ENCODE measurements at regions not wholly inside any gene's neighbourhood (a gene's known extent, or its start where the extent isn't known, plus 50 kb on each side); places are given as distances from the start of the nearest gene placed in this dataset.
A peak's percentile ranks its signal among the peaks of the same experiment; 100 is the strongest.
"Not testable (repeated sequence)": the region's sequence is repeated elsewhere in the genome, so short reads cannot be mapped to it uniquely, and the experiment has no call there.

DNA sequence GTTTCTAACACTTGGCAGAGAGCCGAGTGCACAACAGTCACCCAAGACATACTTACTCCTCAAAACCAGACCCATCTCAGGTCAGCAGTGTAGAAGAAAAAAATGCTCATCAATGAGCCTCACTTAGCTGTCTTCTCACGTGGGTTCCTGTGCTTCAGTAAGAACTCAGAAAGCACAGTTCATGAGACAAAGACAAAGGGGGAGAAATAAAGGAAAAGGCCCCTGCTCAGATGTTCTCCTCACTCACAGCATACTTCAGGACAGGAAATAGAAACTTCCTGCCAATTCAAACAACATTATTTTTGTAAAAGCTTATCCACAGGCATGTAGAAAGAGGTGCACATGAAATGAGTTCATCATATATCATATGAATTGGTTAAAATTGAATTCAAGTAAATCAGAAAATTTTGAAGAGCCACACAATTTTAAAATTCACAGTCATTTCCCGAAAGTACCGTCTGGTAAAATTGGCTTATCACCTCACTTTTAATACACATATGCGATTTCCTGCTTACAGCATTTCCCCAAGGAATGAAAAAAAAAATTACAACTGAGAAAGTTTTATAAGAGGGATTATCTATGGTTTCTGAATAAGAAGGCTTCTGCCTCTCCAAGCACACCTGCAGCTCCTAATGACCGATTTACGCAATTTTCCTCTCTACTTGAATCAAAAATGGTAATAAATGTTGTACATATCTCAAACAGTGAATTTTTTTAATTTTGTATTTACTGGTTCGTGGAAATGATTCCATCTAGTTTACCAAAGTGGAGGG lies 328.3 kb downstream of the TMEM167A start:
- no peak for DNase-seq

DNA sequence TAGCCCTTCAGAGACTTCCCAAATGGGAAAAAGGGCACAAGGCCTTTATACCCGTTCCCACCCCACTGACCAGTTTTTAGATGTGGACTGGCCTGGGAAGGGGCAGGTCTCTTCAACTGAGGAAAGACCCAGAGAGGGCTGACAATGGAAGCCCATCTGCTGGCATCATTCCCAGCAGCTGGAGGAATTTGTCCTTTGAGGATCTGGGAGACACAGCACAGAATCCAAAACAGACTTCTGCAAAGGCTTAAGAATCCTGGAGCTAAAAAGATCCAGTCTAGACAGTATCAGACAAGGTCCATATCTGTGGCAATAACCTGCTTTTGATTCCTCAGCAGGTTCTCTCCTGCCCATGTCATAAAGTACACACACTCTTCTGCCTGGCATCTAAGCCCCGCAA lies 329.2 kb downstream of the TMEM167A start:
- DNase-seq, result no peak

DNA sequence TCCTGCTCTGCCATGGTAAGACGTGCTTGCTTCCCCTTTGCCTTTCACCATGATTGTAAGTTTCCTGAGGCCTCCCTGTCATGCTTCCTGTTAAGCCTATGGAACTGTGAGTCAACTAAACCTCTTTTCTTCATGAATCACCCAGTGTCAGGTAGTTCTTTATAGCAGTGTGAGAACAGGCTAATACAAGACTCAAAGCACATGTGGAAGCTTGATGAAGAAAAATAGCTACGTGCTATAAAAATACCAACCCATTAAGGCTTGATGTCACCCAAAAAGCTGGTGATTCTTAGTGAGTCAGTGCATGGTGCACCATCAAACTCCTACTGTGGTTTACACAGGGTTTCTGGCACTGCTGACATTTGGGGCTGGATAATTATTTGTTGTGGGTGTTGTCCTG lies 332.2 kb downstream of the TMEM167A start:
- no peak for DNase-seq

DNA sequence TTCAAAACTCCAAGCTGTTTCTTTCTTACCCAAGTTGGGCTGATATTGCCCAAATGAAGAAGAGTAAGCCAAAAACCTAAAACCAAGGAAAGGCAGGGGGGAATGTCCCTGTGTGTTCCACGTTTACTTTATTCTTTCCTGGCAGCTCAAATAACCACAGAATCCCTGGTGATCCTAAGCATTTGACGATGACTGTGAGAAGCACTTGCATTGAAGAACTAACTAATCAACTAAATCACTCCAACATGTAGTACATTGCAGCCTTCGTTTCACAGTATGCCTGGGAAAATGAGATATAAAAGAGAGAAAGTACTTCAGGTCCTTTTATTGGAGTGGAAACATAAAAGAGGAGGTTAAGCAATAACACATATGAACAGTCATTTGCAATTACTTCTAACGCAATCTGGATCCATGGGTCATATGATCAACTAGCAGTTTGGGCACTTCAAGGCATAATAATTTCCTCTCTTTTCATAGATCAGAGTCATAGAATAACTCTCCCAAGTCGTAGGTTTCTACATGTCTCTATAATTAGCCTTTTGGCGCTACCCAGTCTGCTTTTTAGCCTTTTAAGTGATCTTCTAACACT lies 338.4 kb downstream of the TMEM167A start:
- DNase-seq, result no peak

DNA sequence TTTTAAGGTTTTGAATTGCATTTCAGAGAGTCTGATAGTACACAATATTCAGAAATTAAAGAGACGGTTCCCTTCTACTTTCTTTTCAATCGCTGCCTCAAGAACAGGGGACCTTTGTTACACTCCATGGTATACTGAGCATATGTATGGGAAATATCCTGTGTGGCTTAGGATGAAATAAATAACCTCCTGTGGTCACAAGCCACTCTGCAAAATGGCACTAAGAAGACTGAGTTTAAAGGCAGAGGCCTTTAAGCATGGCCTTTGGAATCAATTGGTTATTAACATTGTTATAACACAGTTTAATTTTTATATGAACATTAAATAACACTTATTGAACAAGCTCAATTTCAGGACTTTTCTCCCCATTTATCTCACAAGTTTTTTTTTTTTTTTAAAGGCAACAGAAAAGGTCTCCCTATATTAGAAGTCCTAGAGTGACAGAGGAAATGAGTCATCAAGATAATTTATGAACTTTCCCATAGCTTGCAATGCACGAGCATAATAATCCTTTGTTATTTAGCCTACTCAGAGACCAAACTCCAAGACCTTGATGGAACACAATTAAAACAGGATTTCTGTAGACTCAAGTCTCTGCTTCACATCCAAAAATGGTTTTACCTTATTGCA lies 341.9 kb downstream of the TMEM167A start:
- DNase-seq, result no peak

DNA sequence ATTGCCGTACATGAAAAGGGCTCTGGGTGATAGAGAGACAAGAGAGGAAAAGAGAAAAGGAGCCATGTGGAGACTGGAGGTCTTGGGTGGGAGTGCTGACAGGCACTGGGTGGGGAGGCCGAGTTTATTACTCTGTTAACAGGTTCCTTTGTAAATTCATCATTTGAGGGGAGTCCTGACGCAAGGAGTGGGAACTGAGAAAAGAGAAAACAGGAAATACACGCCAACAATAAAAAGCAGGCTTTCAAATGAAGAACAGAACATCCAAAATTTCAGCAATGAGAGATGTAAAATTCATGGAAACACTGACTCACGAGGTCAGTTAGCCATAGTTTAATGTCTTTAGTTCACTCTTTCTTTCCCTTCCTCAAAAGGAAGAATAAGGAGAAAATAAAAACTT lies 342.8 kb downstream of the TMEM167A start:
- peak; percentile 8 for DNase-seq

DNA sequence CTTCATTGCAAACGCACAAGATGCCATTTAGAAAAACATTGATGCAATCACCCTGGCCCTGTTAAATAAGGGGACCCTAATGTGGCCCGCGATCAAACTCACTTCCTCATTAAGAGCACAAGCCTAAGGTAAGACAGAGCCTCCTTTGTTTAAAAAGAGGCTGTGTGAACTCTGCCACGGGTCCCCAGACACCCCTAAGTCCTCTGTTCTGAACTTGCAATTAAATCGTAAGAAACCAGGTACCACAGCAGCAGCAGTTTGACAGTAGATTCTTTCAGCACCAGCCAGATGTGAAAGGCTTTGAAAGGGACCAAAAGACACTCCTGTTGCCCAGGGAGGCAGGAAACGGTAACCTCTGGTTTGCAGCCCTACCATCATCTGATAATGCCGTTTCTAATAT lies 346.3 kb downstream of the TMEM167A start:
- no peak for DNase-seq

DNA sequence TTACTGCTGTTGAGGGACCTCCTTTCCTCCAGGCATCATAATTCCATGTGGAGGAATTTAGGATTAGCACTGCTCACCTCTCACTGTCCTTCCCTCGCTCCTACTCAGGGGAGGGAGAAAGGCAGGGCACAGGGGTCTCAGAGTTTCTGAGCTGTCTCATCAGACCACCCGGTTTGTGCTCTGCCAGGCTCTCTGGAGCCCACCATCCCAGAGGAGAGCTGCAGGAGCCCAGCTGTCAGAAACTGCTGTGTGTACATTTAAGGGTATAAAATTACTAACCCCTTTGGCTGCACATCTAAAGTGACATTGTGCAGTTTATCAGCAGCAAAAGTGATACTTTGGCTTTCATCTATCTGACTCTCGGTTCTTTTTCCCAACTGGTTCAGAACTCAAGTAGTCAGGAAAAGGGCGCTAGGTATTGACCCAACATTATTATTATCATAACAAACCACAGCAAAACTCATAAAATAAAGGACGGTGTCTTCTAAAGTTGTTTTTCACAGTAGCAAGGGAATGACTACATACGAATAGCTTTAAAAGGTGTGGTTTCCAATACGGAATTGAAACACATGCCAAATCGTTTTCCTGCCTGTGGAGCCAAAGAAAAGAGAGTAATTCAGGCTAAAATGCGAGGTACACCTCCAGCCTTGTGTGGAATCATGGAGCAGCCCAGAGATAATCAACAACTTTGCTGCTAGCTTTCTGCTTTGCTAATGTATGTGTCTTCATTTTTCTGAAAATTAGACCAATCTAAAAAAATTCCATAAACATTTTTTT lies 348.1 kb downstream of the TMEM167A start:
- DNase-seq, result no peak

DNA sequence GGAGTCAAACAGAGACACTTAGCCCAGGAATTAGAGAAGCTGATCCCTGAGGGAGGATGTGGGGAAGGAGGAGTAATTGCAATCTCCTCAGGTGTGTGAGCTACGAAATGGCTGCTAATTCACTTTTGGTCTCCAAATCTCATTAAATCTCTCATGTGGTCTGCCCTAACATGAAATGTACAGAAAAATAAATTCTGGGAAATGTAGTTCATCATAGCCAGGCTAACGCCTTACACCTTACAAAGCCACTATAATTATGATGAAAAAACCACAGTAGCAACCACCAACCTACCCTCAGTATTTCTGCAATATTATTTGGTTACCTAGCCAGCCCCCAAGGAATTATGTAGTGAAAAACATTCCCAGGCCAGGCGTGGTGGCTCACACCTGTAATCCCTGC lies 354.0 kb downstream of the TMEM167A start:
- no peak for DNase-seq

DNA sequence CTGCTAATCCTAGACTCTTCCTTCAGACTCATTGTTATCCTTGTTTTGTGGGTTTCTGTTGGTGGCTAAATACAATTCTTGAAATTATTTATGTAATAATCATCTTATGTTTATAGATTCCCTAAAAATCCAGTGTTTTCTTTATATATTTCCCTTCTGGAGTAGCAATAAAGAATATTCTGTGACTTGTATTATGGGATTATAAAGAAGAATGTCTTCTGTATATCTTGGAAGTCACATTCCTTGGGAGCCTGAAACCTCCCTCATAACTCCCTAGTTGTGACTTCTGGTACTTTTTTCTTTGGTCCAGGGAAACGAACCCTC lies 356.1 kb downstream of the TMEM167A start:
- DNase-seq, result no peak

DNA sequence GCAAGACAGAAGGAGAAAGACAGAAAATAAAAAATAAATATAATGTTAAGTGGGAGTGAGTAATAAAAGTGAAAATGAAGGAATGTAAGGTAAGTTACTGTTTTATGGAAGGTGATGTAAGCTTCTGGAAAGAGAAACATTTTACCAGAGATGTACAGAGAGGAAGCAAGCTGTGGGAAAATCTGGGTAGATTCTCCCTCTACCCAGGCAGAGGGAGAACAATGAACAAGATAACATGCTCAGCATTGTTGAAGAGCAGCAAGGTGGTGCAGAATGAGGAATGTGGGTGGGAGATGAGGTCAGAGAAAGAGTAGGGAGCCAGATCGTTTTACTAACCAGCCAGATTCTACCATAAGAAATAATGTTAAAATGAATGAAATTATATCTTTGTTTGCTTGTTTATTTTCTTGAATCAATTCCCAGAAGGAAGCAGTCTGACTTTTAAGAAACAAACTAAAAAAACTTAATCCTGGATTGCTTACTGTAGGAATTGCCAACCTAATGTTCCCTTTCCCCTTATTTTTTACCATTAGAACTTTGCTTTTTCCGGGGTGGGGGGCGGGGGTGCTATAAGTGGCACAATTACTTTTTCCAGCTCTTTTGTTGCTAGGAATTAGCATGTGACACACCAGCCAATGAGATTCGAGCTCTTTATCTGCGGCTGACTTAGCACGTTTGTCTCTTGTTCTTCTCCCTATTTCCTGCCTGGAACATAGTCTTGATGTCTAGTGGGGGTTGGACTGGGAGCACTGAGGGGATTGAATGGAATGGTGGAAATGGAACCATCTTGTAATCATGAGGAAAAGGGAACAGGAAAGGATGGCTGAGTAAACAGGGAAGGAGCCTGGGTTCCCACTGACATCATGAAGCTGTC lies 356.7 kb downstream of the TMEM167A start:
- peak; percentile 5 for DNase-seq

DNA sequence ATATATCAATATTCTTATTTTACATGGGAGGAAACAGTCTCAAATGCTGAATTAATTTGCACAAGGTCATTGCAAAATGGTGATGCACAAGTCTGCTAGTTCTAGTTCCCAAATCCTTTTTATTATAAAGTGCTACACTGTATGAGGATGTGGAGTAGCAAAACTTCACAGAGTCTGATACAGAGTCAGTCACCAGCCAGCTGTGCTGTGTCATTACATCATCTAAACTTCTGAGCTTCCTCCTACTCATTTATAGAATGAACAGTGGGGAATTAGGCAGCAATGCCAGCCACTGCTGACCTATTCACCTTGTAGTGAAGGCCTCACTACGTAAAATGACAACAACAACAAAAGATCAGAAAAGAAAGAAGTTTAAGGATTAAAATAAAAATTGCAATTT lies 357.8 kb downstream of the TMEM167A start:
- peak; percentile 76 for DNase-seq

DNA sequence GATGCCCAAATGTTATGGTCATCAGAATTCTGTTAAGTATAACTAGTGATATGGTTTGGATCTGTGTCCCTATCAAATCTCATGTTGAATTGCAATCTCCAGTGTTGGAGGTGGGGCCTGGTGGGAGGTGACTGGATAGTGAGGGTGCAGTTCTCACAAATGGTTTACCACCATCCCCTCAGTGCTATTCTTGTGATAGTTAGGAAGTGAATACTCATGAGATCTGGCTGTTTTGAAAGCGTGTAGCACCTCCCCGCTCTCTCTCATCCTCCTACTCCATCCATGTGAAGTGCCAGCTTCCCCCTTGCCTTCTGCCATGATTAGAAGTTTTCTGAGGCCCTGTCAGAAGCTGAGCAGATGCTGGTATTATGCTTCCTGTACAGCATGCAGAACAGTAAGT lies 359.5 kb downstream of the TMEM167A start:
- no peak for DNase-seq

DNA sequence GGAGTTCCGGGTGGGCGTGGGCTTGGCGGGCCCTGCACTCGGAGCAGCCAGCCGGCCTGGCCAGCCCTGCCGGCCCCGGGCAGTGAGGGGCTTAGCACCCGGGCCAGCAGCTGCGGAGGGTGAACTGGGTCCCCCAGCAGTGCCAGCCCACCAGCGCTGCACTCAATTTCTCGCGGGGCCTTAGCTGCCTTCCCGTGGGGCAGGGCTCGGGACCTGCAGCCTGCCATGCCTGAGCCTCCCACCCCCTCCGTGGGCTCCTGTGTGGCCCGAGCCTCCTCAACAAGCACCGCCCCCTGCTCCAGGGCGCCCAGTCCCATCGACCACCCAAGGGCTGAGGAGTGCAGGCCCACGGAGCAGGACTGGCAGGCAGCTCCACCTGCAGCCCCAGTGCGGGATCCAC lies 362.5 kb downstream of the TMEM167A start:
- not testable (repeated sequence) for DNase-seq

DNA sequence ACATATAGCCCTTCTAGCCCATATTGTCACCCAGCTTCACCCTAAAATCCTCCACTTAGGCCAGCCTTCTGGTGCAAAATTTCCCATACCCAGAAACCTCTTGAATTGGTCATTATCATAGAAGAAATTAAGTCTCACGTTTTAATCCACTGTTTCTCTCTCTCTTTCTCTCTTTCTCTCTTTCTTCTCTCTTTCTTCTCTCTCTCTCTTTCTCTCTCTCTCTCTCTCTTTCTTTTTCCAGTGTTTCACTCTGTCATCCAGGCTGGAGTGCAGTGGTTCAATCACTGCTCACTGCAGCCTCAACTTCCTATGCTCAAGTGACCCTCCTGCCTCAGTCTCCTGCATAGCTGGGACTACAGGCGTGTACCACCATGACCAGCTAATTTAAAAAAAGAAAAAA lies 363.4 kb downstream of the TMEM167A start:
- no peak for DNase-seq

DNA sequence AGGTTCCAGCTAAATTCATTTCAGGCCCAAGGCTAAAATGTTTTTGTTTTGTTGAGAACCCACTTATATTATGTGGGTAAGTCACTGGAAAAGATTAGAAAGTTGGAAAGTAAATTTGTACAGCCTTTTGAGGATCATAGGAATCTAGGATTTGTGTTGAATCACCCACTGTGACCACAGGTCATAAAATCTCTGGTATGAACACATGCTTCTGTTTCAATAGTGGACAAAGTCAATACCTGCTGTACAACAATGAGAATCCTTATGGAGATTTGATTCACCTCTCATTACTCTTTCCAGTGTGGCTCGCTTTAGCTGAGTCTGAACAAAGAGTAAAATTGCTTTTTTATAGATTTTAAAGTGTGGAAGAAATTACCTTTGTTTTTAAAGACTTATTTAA lies 369.5 kb downstream of the TMEM167A start:
- DNase-seq, result no peak

DNA sequence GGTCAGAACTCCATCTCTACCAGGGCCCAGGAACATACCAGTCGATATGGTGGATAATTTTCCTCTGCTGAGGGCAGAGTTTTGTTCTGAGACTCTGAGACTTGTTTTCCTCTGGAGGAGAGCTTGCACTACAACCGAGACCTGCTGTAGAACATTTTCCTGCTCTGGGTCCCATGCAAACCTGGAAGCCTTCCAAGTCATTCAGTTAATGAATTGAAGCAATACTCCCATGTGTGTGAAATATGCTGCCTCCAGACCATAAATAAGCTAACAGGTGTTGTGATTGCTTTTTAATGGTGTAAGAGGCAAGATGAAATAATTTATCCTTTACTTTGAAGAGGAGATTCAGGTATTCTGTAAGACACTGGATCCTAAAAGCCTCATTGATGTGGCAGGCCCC lies 372.8 kb downstream of the TMEM167A start:
- DNase-seq, result no peak

DNA sequence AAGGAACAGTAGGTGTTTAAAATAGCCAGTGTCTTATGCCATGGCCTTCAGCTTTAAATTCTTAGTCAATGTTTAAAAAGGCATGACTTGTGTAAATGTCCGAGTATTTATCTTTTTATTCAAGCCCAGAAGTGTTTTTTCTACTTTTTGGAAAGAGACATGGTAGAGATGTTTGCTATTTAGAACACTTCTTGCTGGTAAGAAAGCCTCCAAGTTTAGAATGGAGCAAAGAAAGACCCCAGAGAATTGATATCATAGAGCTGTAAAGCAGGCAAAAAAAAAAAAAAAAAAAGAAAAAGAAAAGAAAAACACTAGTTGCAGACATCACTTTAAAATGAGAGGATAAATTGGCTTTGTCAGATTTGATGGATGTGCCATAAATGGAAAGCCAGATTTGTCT lies 375.1 kb downstream of the TMEM167A start:
- DNase-seq, result no peak

DNA sequence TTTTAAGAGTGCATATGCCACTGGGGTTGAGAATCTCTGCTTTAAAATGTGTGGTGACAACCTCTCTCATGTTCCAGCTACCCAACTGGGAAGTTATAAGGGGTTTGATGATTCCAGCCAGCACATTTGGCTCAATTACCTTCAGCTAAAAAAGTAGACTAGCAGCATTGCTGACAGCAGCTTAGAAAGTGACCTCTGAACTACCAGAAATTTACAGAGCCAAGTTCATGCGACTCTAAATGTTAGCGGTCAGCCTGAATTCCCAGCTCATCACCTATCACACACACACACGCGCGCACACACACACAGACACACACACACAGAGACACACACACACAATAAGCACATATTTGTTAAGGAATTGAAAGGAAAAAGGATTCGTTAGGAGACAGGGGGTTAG lies 377.5 kb downstream of the TMEM167A start:
- no peak for DNase-seq

DNA sequence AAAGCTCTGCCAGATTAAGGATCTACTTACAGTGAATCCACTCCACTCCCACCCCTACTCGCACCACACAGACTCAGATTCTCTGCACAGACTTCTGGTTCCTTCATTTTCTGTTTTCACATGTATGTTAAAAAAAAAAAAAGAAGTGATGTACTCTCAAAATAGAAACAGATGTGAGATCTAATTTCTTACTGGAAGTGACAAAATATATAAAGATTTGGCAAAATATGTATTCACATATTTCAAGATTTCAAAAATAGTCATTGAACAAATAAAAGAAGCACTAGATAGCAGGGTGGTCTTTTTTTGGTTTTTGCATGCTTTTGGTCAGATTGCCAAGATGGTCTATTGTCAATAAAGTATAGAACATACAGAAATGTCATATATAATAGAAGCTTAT lies 379.2 kb downstream of the TMEM167A start:
- DNase-seq, result no peak

DNA sequence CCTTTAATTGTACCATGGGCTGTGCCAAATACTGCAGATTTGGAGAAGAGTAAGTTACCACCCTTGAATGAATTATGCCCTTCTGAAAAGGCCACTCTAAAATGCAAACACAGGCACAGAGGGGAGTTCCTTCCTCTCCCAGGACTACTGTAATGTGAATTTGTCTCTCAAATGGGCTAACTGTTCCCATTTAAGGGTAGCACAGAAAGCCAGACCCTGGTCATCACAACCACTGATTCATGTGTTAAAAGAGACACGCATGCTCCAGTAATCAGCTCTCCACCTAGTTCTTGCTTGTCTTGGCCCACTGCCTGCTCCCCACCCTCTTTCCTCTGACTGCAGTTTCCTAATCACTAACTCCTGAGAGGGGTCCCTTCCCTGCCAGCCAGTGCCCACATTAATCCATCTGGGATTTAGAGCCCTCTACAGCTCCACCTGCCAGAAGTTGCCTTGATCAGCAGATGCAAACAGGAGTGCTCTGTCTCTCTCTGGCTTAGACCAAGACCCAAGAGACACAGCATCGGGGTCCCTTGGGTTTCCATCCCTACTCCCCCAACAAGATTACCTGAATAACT lies 382.4 kb downstream of the TMEM167A start:
- DNase-seq, result no peak

DNA sequence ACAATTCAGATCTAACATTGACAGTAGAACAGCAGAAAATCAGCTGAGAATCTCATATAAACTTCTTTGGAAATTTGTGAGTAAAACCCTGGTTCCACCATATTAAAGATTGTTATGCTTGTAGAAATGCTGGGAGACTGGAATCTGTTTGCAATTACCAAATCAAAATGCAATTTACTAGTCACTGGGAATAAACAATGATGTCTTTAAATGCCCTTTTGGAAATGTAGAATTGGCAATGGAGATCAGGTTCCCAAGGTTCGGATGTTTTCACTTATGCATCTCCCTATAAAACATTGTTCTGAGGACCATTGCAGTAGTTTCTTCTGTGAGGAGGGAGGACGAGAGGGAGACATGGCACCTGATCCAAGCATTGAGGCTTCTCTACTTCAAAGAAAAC lies 384.4 kb downstream of the TMEM167A start:
- no peak for DNase-seq
